HG02571 (cell line): ENCODE measurements at regions not wholly inside any gene's neighbourhood (a gene's known extent, or its start where the extent isn't known, plus 50 kb on each side); places are given as distances from the start of the nearest gene placed in this dataset.

Source experiments
- ATAC-seq: cut with Tn5 transposase; IDR thresholded peaks from one replicate; pipeline ENCODE4 v1.9.1; 2021; ENCODE audit warnings: mild to moderate bottlenecking, moderate library complexity; ENCODE audit not compliant: unreplicated experiment

DNA sequence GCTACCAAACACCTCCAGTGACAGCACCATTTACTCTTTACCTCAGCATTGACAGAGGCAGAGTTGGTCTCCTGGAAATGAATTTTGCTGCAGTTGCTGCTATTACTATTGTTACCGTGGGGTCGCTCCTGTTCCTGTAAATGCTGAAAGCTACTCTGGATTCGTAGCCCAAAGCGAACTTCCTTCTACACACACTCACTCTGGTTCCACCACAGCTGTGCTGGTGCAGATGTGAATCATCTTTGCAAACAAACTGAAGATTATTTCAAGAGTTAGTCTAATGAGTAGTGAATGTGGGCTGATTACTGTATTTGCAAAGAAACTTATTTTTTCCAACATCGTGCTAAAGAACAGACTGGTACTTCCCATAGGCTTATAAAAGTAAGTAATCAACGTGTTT, 304.0 kb downstream of the LPIN1 start:
- ATAC-seq, result no peak

DNA sequence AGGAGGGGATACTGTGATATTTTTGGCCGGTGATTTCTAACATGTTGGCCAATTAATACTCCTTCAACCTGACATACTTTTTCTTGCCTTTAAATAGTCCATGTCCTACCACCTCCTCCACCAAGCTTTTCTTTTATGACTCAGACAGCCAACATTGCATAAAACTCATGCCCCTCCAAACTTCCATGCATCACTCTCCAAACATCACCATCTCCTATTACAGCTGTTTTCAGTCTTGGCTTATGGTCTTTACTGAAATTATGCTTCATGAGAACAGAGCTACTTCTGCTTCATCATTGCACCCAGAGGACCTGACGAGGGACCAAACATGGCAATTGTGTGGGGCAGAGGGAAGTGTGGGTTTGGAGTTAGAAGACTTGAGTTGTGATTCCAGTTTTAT, 305.4 kb downstream of the LPIN1 start:
- no peak for ATAC-seq

GRCh38 chr2:12052796-12053195, 306.4 kb downstream of the LPIN1 start:
- no peak for ATAC-seq

DNA sequence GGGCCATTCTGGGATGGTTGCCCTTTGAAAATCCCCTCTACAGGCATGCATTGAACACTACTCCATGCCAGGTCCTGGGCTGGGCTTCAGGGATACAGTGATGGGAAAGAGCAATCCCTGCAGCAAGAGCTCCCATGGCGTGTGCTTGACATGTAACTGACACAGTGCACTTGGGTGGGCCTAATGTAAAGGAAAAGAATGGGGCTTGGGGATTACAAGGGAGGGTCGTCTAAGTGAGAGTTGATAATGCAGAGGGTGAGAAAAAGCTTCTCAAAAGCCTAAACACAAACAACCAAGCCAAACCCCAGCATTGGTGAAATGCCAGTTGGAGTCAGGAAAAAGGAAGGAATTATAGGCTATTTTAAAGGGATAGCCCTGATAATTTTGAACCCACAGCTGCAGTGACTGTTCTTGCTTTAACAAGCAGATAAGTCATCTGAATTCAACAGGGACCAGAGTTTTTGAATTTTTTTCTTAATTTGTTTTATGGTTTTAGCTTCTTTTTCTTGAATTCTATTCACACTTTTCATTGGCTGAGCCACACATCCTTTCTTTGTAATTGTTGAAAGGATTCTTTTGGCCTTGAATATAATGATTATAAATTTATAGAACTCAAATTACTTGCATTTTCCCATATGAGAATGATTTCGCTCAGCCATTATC, 308.7 kb downstream of the LPIN1 start:
- ATAC-seq, result no peak

DNA sequence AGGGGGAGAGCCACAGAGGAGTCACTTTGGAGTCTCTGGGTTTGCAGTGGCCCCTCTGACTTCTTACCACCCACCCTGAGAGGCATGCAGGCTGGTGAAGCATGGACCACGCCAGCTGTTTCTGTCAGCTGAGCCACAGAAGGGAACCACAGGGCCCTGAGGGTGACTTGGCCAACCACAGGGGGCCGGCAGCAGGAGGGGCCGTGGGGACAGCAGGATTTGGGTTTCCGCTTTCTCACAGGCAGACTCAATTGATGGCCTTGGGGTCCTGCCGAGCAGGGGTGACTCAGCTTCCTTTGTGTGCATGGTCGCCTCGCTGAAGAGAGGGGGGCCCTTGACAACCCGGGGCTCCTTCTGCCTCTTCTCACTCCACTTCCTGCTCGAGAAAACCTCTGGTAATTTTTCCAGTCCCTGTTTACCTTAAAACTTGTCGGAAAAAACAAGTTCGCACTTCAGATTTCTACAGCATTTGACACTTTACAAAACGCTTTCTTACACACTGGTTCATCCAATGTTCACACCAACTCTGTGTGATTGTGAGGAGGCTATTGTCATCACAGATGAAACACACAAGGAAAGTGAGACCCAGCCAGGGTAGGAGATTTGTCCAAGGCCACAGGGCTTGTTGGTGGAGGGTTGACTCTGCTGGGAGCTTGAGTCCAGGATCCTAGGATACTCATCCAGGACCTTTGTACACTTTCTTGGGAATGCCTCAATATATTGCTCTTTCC, 311.2 kb downstream of the LPIN1 start:
- ATAC-seq, result peak; percentile 57

DNA sequence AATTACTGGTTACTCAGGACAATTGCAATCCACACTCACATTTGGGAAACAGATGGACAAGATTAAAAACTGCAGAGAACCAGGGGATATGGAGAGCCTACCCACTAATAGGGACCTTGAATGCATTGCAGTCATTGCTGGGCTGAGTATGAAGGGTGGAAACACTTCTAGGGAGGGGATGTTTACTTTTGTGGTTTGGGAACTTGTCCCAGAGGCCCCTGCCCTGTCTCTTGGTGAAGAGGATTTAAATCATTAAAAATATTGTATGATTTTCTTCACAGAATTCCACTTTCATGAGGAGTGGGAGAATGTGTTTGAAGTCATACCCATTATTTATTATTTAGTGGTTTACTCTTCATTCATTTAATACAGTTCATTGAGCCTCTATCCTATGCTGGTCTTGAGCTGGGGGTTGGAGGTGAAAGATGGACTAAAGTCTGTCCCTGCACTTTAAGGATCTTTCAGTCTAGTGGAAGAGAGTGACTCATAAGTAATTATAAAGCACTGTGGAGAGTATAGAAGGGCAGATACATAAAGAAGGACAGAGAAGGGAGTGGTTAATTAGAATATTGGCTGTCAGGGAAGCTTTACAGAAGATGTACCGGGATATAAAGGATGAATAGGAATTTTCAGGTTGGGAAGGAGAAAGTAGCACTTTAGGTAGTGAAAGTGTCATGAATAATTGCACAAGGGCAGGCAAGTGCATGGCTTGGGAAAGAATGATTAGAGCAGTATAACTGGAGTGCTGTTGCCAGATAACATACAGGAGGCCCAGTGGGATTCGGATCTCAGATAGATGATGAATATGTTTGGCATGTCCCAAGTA, 313.4 kb downstream of the LPIN1 start:
- no peak for ATAC-seq

DNA sequence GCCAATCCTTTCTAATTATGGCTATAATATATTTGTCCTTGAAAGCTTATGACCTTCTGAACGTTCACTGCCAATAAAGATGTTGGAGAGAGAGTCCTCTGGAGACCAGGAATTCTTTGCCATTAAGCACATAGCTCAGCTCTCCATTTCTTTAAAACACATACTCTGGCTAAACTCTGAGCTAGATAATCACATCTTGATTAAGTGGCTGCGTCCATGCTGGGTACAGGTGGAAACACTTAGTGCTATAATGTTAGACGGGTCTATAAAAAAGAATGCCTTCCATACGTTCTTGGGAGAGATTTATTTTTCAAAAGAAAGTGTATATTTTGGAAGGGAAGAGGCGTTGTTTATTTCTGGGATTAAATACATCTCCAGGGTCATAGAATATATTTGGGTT, 314.5 kb downstream of the LPIN1 start:
- ATAC-seq, result no peak

- ATAC-seq, result no peak
Measured at GRCh38 chr2:12061286-12062052, 315.0 kb downstream of the LPIN1 start.

DNA sequence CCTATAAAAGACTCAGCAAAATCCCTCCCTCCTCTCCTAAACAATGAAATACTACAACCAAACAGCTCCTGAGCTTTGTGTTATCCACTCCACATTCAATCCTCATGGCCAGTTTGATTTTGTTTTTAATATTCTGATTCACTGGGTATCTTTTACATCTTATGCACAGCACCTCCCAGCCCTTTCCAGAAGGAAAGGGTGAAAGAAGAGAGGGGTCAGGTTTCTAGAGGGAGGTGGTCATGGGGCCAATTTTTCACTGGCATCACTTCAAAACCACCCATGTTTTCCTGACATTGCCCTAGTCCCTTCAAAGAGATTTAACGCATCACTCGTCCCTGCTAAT, 315.6 kb downstream of the LPIN1 start:
- no peak for ATAC-seq

- no peak for ATAC-seq
Measured at GRCh38 chr2:12063210-12063609, 316.8 kb downstream of the LPIN1 start.

- no peak for ATAC-seq
Measured at GRCh38 chr2:12064153-12064552, 317.7 kb downstream of the LPIN1 start.

DNA sequence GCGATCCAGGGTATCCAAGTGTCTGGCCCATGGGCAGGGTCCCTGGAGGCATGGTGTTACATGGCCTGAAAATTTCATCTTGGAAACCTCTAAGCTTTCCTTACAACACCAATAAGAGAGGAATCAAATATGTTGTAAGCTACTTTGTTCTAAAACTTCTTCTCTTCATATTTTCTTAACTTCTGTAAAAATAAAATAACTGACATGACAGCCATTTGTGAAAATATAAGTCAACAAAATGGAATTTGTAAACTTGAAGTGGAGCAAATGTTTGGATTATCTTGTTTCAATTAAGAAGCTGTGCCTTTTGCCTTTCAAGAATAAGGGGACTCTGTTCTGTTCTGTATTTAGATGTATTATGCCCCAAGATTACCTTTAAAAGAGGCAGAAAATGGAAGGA, 319.7 kb downstream of the LPIN1 start:
- no peak for ATAC-seq

DNA sequence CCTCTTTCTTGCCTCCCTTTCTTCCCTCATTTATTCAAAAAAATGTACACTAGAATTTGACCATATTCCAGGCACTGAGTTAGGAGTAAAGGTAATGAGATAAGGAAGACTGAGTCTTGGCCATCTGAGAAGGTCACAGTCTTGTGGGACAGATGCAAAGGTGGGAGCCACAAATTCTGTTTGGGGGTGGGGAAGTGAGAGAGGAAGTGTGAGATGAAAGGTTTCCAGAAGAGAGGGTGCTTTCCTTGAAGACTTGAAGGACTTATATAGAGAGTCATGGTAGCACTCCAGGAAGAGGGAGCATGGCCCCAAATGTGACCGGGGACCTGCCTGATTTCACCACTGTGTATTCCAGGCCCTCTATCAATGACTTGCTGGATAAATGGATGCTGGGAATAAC, 320.6 kb downstream of the LPIN1 start:
- ATAC-seq, result no peak

- no peak for ATAC-seq
Measured at GRCh38 chr2:12068796-12069538, 322.5 kb downstream of the LPIN1 start.

DNA sequence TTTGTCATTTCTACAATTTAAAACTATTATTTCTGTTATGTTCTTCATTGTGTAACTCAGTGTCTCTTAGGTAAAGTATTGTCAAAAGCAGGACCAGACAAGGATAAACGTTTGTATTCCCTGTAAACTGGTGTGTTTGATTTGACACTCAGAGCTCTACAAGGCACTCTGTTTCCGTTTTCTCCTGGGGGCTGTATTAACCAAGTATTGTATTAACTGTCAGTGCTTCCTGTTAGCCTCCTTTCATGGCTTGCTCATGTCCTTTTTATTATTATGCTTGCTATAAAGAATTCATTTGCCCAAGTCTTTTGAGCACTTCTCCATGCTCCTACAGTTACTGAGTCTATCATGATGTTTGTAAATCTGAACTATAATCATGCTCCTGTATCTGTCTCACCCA, 323.7 kb downstream of the LPIN1 start:
- ATAC-seq, result no peak

- ATAC-seq, result no peak
Measured at GRCh38 chr2:12070581-12070980, 324.1 kb downstream of the LPIN1 start.

DNA sequence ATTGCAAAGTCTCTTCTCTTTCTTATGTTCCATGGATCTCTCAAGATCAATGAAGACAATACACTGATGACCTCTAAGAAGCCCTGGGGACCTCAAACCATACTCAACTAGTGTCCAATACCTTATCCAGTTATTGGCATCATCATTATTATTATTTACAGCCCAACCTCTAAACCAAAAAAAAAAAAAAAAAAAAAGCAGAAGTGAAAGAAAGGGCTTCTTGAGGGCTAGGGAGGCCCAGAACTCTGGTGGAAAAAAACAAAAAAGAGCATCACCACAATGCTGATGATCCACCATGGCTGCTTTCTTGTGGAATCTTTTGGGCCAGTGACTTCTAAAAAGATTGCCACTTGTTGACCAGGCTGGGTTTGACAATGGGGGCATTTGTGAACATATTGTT, 324.9 kb downstream of the LPIN1 start:
- peak; percentile 51 for ATAC-seq

GRCh38 chr2:12073217-12073852, 326.9 kb downstream of the LPIN1 start:
- ATAC-seq, result no peak

- no peak for ATAC-seq
Measured at GRCh38 chr2:12074126-12074844, 327.9 kb downstream of the LPIN1 start.
